HUDEP-2 (cell line): ENCODE measurements at regions not wholly inside any gene's neighbourhood (a gene's known extent, or its start where the extent isn't known, plus 50 kb on each side); places are given as distances from the start of the nearest gene placed in this dataset.
"Not testable (repeated sequence)": the region's sequence is repeated elsewhere in the genome, so short reads cannot be mapped to it uniquely, and the experiment has no call there.

Experiments used
- DNase-seq, 76 experiments: peaks; one replicate each; lab custom pipeline; 2025; ENCODE audit not compliant: unreplicated experiment in 76 of 76; lab: John Stamatoyannopoulos, UW

DNA sequence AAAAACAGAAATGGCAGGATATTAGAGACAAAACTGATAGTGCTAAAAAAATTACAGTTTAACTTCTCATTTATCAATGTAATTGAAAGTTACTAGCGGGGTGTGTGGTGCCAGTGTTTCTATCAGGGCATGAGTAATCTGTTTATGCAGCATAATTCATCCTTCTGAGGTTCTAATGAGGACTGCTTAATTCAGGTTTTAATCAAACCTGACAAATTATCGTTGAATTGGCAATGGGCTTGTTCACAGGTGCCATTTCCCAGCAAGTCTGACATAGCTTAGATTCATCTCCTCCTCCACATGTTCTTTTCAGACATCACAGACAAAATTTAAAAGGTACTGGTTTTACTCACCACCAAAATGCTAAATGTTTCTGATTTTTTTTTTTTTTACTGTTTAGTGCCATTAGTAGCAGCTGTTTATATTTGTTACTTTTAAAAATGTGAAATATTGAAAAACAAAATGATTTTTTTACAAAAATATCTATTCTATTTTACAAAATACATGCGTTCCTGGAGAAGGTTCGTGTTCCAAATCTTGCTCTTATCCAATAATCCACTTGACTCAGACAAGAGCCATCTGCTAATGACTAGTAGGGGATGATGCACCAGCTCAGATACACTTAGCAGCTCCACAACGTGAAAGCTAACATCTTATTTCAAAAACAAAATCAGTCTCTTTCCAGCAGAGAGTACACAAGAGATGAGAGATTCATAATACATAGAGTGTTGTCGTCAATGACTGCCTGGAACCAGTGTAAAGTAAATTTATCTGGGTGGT is 447.7 kb upstream of the DPPA4 start:
- DNase-seq, result no peak

DNA sequence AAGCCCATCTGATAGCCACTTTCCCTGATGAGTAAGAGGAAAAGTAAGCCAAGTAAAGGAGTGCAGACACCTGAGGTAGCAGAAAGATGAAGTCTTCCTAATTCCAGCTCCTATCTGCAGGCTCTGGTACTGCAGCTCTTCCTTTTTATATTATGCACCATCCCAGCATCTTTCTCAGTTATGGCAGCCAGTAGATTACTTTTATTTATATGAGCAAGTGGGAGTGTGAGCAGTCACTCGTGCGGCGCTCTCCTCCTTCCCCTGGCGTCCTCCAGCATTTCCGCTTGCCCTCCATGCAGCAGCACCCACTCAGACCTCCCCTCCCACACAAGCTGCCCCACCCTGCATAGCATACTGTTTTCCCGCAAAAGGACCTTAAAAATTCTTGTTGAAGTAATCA is 465.9 kb upstream of the DPPA4 start:
- DNase-seq, result no peak

DNA sequence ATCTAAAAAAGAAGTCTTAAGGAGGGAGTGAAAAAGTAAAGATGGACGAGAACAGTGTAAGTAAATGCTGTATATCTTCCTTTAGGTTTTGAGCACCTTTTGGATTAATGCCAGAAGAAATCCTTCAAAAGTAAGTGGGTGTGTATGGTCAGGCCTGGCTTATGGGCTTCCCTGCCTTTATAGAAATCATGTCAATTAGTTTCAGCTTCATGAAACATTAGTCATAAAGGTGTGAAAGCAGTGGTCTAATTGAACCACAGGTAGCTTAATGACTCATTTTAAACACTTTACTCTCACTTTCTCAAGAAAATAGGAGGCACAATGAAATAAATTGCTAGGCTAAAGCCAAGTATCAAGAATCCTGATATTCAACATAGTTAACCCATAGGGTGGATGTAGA is 467.4 kb upstream of the DPPA4 start:
- no peak for DNase-seq

DNA sequence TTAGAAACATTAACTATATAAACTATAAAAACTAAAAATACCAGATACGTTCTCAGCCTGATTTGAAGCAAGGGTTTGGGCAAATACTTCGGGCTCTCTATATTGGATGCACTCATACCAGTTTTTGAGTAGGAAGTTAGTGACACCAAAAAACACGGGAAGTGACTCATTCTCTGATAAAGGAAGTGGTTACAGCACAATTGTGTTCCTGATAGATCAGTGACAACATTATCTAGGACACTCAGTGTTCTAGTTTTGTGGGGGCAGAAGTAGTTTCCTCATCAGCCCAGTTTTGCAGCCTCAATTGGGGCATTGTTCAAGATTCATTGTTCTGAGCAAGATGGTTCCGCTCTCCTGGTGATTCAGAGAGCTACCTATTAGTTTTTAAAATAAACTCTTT is 469.6 kb upstream of the DPPA4 start:
- DNase-seq, result peak in 42 of 76 experiments; percentile 3 to 79 (median 38)

DNA sequence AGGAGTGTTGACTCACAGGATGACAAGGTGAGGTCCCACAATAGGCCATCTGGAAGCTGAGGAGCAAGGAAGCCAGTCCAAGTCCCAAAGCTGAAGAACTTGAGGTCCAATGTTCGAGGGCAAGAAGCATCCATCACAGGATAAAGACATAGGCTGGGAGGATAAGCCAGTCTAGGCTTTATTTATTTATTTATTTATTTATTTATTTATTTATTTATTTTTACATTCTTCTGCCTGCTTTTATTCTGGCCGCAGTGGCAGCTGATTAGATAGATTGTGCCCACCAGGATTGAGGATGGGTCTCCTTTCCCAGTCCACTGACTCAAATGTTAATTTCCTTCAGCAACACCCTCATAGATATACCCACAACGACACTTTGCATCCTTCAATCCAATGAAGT is 472.2 kb upstream of the DPPA4 start:
- no peak for DNase-seq

DNA sequence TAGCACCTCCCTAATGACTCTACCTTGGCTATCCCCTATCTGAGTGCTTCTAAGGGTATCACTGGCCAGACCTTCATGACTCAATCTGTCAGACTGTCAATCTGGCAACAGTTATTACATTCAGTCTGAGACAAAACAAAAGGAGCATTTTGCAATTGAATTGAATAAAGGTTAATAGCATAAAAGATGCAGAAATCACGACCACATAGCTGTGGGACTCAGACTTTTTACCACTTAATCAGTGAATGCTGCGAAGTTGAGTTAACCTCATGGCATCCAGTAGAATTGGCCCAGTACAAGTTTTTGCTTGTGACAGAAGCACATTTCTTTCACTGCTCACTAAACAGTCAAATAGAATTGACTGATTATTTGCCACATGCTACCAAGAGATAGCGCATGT is 480.7 kb upstream of the DPPA4 start:
- no peak for DNase-seq

DNA sequence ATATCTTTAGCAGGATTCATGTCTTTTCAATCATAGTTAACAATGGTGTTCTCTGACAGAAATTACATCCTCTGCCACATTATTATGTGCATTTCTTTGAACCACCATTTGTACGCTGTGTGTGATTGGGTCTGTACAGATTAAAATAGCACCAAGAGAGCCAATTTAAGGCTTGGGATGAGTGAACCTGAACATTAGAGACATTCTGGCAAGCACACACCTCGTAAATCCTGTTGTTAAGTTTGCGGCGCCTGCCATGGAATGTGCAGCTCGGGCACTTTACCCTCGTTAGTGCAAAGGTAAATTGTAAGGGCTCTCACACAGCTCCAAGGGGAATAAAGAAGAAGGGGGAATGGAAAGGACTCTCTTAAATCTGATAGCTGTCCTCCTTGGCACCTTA is 482.4 kb upstream of the DPPA4 start:
- DNase-seq, result no peak

DNA sequence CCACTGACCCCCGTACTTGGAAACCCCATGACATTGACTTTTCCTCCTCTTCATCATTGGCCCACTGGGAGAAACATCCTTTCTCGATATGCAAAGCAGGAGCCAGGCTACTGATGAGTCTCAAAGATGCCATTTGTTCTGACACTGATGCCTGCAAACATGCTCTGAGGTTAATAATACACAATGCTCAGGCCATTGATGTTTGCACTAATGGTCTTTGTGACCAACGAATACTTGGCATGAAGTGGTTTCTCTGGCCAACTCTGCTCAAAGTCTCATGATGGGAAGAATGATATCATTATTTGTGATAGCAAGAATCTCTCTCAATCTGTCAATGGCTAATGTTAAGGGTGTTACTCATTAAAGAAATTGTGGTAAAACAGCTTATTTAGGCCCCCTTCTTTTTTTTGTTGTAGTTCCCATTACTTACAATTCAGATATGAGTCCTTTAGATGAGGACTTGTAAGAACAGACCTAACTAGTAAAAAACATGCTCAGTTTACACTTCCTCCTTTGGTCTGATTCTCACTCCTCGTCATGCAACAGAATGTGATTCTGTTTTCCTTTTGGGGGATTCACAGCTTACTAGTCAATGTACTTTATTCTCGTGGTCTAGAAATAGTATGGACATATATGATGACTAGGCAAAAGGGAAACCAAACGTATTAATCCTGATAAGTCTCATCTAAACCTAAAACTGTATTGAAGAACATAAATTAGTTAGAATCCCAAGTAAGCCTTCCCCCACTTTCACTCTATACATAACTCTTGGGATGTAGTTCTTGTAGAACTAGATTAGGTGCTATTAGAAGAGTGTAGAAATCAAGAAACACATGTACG is 488.8 kb upstream of the DPPA4 start:
- DNase-seq, result no peak

DNA sequence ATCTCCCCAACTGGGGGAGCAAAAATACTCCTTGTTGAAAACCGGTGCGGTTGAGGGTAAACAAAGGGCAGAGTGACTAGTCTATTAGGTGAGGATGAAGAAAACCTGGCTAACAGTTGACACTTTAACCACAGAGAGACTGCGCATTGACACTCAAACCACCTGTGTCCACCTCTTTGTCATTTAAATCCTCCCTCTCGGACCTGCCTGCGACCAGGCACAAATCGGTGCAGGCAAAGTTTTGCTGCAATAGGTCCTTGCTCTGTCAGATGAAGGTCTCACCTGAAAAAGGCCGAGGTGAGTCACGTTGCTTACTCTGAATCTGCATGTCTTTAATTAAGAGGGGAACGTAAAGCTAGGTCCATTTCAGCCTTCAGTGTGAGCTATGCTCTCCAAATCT is 494.1 kb upstream of the DPPA4 start:
- DNase-seq, result no peak

DNA sequence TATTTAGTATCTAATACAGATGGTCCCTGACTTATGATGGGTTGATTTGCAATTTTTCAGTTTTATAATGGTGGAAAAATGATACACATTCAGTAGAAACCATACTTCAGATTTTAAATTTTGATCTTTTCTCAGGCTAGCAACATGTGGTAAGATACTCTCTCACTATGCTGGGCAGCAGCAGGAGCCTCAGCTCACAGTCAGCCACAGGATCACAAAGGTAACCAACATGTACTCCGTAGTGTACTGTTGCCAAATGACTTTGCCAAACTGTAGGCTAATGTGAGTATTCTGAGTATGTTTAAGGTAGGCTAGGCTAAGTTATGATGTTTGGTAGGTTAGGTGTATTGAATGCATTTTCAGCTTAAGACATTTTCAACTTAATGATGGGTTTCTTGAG is 498.6 kb upstream of the DPPA4 start:
- no peak for DNase-seq

DNA sequence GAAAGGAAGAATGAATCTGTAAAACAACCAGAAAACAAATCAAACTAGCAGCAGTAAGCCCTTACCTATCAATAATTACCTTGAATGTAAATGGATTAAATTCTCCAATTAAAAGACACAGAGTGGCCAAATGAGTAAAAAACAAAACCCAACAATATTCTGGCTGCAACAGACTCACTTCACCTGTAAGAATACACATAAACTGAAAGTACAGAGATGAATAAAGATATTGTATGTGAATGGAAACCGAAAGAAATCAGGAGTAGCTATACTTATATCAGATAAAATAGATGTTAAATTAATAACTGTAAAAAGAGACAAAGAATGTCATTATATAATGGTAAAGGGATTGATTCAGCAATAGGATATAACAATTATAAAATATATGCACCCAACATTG is 514.5 kb upstream of the DPPA4 start:
- no peak for DNase-seq

DNA sequence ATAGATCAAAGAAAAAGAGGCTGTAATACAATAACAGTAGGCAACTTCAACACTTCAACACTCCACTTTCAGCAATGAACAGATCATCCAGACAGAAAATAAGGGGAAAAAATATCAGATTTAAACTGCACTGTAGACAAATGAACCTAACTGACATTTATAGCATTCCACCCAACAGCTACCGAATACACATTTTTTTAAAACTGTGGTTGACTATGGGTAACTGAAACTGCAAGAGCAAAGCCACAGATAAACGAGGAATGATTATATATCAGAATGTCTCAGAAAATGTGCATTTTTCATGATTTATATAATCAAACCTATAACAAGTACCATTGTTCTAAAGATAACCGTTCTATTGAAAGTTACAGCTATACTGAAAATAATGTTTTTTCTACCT is 514.9 kb upstream of the DPPA4 start:
- no peak for DNase-seq

DNA sequence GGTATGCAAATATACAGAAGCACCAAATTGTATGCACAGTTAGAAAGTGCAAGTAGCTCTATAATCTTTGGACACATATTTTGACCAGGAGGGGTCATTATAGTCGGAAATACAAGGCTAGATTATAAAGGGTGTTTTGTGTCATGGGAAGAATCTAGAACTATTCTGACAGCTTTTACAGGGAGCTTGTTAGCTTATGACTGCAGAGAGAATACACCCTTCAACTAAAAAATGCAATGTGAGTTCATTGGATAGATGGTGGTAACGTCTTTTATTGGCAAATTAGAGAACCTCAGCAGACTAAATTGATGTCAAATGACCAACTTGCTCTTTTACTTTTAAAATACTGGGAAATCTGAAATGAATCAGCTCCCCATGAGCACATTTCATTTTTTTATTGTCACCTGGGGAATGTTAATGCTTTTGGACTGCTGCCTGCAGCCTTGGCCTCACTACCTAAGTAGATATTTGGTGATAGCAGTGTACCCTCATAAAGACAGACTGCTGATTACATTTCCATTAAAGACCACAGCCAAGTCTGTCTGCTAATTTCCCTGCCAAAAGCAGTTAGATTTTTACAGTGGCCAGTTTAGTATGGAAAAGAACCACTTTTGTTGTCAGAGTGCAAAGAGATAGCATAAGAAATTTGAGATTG is 515.9 kb upstream of the DPPA4 start:
- DNase-seq, result no peak

DNA sequence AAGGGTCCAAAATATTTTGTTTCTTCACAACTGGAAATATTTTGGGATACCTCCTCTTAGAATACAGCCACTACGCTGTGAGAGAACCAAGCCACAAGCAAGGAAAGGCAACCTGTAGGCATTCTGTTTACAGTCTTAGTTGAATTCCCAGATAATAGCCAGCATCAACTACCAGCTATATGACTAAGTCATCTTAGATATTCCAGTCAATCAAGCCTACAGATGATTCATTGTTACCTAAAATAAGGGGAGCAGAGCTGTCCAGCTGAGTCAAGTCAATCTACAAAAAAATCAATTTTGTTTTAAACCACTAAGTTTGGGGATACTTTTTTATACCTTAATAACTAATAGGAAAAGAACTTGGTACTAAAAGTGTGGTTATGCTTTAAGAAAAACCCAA is 526.4 kb upstream of the DPPA4 start:
- no peak for DNase-seq

DNA sequence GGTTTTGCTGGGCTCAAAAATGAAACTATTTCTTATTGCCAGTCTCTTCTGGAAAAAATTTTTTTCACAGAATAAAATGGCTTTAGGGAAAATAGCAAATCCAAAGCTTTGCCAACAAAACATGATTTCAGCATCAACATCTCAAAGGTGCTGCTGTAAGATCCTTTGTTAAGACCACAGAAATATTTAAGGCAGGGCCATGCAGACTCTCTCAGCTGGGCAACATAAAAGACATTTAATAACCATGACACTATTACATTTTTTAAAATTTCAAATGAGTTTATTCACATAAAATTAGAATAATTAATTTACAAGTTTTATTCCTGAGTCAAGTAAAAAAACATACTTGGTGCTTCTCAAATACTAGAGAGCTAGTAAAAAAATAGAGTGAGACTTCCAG is 527.1 kb upstream of the DPPA4 start:
- DNase-seq, result no peak

DNA sequence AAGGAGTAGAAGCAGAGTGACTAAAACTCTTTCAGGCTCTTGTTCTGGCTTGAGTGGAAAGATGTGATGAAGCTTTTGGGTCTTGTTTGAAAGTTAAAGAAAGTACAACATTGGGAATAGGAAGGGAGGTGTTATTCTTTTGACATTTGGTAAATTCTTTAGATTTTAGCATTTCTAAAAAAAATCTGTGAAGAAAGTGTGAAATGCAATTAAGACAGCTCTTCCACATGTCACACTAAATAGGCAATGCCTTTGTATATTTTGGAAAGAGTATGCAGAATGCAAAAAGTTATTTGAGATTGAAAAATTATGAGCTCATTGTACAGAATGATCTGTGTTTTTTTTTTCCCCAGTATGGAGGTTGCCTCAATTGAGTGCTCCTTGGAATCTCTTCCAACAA is 532.2 kb upstream of the DPPA4 start:
- DNase-seq, result no peak

DNA sequence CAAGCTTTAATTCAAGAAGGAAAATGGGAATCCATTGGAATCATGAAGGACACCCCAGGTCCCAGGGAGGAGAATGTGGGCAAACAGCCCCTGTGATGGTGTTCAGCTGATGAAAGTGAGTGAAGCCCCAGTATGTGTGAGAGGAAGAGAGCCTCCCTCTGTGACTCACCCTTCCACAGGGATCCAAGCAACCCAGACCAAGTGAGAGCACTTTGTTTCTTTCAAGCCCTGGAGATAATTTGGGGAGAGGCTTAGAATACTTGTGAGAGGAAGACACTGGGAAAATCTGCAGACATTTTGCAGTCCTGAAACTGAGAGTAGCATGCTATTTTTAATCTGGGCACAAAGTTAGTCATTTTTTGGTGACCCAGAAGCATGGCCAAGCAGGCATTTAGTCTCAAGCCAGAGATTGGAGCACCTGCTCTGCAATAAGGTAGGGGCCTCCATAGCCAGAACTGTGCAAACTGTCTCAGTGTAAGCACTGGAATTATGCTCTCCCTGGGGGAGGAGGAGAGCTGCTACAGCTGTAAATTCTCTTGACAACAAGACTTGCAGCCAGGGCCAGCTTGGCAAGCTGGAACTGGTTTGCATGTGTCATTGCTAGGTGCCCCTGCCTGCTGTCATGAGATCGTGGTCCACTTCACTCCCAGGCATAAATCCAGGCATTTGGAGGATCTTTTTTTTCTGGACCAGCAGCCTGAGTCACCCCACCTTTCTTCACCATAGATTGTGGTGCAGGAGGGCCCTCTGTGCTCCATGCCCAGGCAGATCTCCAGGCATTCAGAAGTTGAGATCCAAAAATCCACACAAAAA is 537.8 kb upstream of the DPPA4 start:
- DNase-seq, result no peak

DNA sequence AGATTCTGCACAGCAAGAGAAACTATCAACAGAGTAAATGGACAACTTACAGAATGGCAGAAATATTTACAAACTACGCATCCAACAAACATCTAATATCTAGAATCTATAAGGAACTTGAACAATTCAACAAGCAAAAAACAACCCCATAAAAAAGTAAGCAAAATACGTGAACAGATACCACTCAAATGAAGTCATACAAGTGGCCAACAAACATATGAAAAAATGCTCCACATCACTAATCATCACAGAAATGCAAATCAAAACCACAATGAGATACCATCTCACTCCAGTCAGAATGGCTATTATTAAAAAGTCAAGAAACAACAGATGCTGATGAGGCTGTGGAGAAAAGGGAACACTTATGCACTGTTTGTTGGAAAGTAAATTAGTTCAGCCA is 540.3 kb upstream of the DPPA4 start:
- DNase-seq, result not testable (repeated sequence)

DNA sequence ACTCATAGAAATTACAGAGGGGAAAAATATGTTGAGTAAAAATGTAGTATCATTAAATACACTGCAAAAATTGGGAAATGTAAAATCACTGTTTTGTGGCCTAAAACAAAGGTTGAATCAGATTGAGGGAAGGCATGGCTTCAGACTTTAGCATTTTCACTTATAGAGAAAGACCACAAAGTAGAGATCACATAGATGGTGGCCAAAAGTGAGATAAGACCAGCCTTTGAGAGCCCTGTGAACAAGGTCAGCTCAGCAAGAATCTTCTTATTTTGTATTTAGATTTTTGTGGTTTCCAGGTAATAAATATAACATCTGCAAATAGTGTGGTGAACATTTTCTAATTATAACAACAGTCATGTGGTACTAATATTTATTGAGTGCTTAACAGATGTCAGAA is 544.8 kb upstream of the DPPA4 start:
- DNase-seq, result no peak

DNA sequence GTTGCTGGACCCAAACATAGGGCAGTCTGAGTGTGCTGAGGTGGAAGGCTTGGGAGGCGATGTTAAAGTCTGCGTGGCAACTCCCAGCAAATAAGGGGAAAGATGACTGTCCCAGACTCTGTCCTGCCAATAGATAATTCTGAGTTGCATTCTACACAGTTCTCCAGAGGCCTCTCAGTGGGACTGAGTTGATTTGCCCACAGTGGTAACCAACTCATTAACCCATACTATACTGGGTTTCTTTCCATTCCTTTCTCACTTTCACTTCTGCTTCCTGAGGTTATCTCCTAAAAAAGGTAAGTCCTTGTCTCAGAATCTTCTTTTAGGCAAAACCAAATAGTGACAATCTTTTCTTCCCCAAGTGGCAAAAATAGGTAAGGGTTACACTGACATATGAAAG is 549.9 kb upstream of the DPPA4 start:
- no peak for DNase-seq

DNA sequence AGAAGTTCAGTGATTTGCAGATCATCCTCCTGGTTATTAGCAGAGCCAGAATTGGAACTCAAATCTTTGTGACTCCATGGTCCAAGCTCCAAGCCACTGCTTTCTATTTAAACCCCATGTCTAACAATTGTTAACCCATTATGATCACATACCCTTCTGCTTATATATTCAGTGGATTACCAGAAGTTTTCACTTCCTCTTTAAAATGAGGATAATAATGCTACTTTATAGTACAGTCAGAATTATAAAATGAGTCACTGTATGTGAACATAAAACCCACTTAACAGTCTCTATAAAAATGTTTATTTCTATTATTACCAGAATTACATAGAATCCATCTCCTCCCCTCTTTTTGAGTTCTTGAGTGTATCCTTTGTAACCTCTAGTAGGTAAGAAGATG is 550.7 kb upstream of the DPPA4 start:
- no peak for DNase-seq
